ENCODE measurements at regions not wholly inside any gene's neighbourhood (a gene's known extent, or its start where the extent isn't known, plus 50 kb on each side); places are given as distances from the start of the nearest gene placed in this dataset.

GRCh38 chr21:31531967-31532366 is 127.5 kb upstream of the SOD1 start:
- no peak overlapping the region for H3K4me3 ChIP-seq (ENCODE audit: control insufficient read depth, low read depth, low read length)
- DNase-seq (ENCODE audit: low read depth): no peak
- no peak for TF ChIP-seq CTCF (conservative IDR thresholded peaks at IDR 0.05; ENCODE audit: control insufficient read depth, insufficient read depth, low read depth, low read length)

GRCh38 chr21:31530897-31531705 is 128.4 kb upstream of the SOD1 start:
- no peak for TF ChIP-seq CTCF (conservative IDR thresholded peaks at IDR 0.05; ENCODE audit: control insufficient read depth, insufficient read depth, low read depth, low read length)
- DNase-seq (ENCODE audit: low read depth): no peak
- no peak overlapping the region for H3K4me3 ChIP-seq (ENCODE audit: control insufficient read depth, low read depth, low read length)

- H3K4me3 ChIP-seq (ENCODE audit: control insufficient read depth, low read depth, low read length): no peak overlapping the region
- no peak for TF ChIP-seq CTCF (conservative IDR thresholded peaks at IDR 0.05; ENCODE audit: control insufficient read depth, insufficient read depth, low read depth, low read length)
- no peak for DNase-seq (ENCODE audit: low read depth)
These were observed 129.1 kb upstream of the SOD1 start for GRCh38 chr21:31530364-31530763.

- no peak for TF ChIP-seq CTCF (conservative IDR thresholded peaks at IDR 0.05; ENCODE audit: control insufficient read depth, insufficient read depth, low read depth, low read length)
- DNase-seq (ENCODE audit: low read depth): no peak
- no peak overlapping the region for H3K4me3 ChIP-seq (ENCODE audit: control insufficient read depth, low read depth, low read length)
These were observed 130.1 kb upstream of the SOD1 start for GRCh38 chr21:31529406-31529805.

GRCh38 chr21:31526040-31526439 is 133.5 kb upstream of the SOD1 start:
- DNase-seq (ENCODE audit: low read depth): no peak
- no peak overlapping the region for H3K4me3 ChIP-seq (ENCODE audit: control insufficient read depth, low read depth, low read length)
- no peak for TF ChIP-seq CTCF (conservative IDR thresholded peaks at IDR 0.05; ENCODE audit: control insufficient read depth, insufficient read depth, low read depth, low read length)

GRCh38 chr21:31524140-31524539 is 135.4 kb upstream of the SOD1 start:
- DNase-seq (ENCODE audit: low read depth): no peak
- TF ChIP-seq CTCF (conservative IDR thresholded peaks at IDR 0.05; ENCODE audit: control insufficient read depth, insufficient read depth, low read depth, low read length): no peak
- H3K4me3 ChIP-seq (ENCODE audit: control insufficient read depth, low read depth, low read length): no peak overlapping the region

Data from fibroblast of mammary gland (primary cell).